SKM-1 treated with dmso at 0.1 percent for 144 hours (cell line): ENCODE measurements at regions not wholly inside any gene's neighbourhood (a gene's known extent, or its start where the extent isn't known, plus 50 kb on each side); places are given as distances from the start of the nearest gene placed in this dataset.
"Not testable (repeated sequence)": the region's sequence is repeated elsewhere in the genome, so short reads cannot be mapped to it uniquely, and the experiment has no call there.

Experiments used
- DNase-seq: peaks from one replicate; lab custom pipeline; 2025; ENCODE audit not compliant: unreplicated experiment; lab: John Stamatoyannopoulos, UW

- no peak for DNase-seq
Observed at GRCh38 chr6:77089776-77090175, 373.5 kb downstream of the HTR1B start.

GRCh38 chr6:77087794-77088318, 375.4 kb downstream of the HTR1B start:
- DNase-seq: not testable (repeated sequence)

- DNase-seq: no peak
Observed at GRCh38 chr6:77074037-77074713, 389.1 kb downstream of the HTR1B start.

- DNase-seq: no peak
Observed at GRCh38 chr6:77073410-77073760, 389.9 kb downstream of the HTR1B start.

GRCh38 chr6:77072694-77073409, 390.4 kb downstream of the HTR1B start:
- no peak for DNase-seq

GRCh38 chr6:77063494-77063893, 399.8 kb downstream of the HTR1B start:
- DNase-seq: no peak

GRCh38 chr6:77055711-77056110, 407.6 kb downstream of the HTR1B start:
- DNase-seq: no peak

- no peak for DNase-seq
Observed at GRCh38 chr6:77040568-77041195, 422.6 kb downstream of the HTR1B start.

GRCh38 chr6:77038807-77039206, 424.5 kb downstream of the HTR1B start:
- no peak for DNase-seq

- no peak for DNase-seq
Observed at GRCh38 chr6:77037439-77037838, 425.9 kb downstream of the HTR1B start.

GRCh38 chr6:77036400-77036799, 426.9 kb downstream of the HTR1B start:
- no peak for DNase-seq

- no peak for DNase-seq
Observed at GRCh38 chr6:77034161-77034560, 429.1 kb downstream of the HTR1B start.

GRCh38 chr6:77030929-77031674, 432.2 kb downstream of the HTR1B start:
- DNase-seq: no peak

GRCh38 chr6:77026341-77026740, 436.9 kb downstream of the HTR1B start:
- DNase-seq: no peak

- no peak for DNase-seq
Observed at GRCh38 chr6:77025736-77026223, 437.5 kb downstream of the HTR1B start.

GRCh38 chr6:77021778-77022177, 441.5 kb downstream of the HTR1B start:
- DNase-seq: no peak

- no peak for DNase-seq
Observed at GRCh38 chr6:77021232-77021631, 442.1 kb downstream of the HTR1B start.

- DNase-seq: no peak
Observed at GRCh38 chr6:77019081-77019480, 444.2 kb downstream of the HTR1B start.

GRCh38 chr6:77017537-77017936, 445.8 kb downstream of the HTR1B start:
- DNase-seq: no peak

- DNase-seq: no peak
Observed at GRCh38 chr6:77015350-77015749, 447.9 kb downstream of the HTR1B start.

- DNase-seq: no peak
Observed at GRCh38 chr6:77011929-77012545, 451.3 kb downstream of the HTR1B start.
